GM18511 (cell line): ENCODE measurements at regions not wholly inside any gene's neighbourhood (a gene's known extent, or its start where the extent isn't known, plus 50 kb on each side); places are given as distances from the start of the nearest gene placed in this dataset.

ENCODE experiments used
- ATAC-seq: cut with Tn5 transposase; IDR thresholded peaks from one replicate; pipeline ENCODE4 v1.9.1; 2021; ENCODE audit warnings: mild to moderate bottlenecking, moderate library complexity; ENCODE audit not compliant: unreplicated experiment

GRCh38 chr15:62816342-62817069 lies 226.0 kb upstream of the TPM1 start:
- ATAC-seq, result no peak

- ATAC-seq, result no peak
Measured at GRCh38 chr15:62818691-62819090, 223.9 kb upstream of the TPM1 start.

- no peak for ATAC-seq
Measured at GRCh38 chr15:62821384-62822131, 221.0 kb upstream of the TPM1 start.

GRCh38 chr15:62822228-62822627 lies 220.3 kb upstream of the TPM1 start:
- no peak for ATAC-seq

GRCh38 chr15:62823561-62823960 lies 219.0 kb upstream of the TPM1 start:
- no peak for ATAC-seq

DNA sequence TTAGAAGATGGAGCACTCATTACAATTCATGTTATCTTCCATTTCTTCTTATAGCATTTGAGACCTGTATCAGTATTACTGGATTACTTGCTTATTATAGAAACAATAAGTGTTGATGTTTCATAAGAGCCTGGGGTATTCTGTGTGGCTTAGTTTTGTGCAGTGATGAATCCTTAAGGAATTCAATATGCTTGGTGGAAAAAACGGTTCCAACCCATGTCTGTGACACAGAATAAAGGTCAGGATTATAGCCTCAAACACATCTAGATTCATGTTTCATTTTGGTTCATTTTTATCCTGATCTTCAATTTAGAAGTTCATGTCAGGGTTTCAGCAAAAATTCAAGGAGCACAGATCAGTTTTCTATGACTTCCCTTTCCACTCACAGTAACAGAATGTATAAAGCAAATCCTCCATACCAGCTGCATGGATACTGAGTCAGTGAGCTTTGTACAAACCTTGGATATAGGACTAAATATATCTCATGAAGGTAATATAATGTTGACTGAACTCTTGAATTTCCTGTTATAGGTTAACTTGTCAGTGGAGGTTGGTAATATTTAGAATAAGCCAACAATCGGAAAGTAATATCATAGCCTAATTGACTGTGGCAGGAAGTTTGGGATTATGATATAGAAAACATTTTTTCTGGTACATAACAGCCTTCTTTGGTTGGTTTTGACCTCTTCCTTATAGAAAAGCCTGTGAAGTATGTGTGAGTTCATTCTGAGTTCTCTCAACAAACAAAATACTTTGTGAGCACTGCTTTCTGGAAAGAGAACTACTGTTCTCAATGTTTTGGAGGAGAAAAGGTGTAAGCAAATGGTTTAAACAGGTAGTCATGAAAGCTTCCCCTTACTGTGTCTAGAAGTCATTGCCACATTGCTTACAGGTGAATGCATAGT lies 218.2 kb upstream of the TPM1 start:
- no peak for ATAC-seq

DNA sequence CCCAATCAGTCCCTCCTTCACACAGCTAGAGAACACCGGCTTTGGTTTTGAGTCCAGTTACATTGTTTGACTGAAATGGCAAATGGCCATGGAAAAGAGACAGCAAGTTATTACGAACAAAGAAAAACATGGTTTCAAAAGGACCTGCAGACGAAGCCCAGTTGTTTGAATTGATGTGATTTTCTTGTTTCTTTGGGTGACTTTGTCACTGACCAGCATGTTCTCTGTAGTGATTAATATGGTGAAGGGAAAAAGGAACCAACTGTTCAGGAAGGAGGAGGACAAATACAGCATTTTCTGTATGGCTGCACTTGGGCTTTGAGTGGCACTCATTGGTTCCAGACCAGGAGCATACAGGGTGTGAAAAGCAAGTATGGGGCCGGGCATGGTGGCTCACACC lies 217.4 kb upstream of the TPM1 start:
- no peak for ATAC-seq

GRCh38 chr15:62826561-62826960 lies 216.0 kb upstream of the TPM1 start:
- ATAC-seq, result no peak

DNA sequence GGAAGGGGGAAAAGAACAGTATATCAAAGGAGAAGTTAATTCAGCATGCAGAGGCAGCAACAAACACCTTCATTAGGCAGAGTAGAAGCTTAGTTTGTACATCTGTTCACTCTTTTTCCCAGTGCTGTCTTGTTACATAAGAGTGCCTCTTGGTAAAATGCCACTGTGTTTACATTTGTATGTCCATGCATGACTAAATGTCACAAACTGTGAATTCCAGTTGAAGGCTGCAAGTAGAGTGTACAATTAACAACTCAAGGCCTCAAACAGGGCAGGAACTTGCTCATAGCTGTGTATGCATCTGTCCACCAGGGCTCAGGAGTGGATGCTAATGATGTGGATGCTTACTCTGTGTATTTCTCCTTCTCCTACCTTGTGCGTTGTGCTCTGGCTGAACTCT lies 214.2 kb upstream of the TPM1 start:
- no peak for ATAC-seq

DNA sequence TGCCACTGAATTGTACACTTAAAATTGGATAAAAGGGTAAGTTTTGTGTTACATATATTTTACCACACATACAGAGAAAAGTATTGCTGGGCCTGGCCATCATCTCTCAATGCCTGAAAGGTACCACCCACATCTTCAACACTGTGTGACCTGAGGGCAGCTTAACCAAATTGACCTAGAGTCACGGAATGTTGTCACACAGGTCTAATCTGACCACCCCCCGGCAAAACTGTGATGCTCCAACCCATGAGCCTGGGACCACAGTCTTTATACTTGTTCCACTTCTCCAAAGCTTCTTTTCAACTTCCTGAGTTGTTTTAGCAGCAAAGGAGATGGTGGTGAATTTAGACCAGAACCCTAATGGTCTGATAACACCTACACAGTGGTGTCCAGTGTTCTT lies 210.3 kb upstream of the TPM1 start:
- ATAC-seq, result no peak

DNA sequence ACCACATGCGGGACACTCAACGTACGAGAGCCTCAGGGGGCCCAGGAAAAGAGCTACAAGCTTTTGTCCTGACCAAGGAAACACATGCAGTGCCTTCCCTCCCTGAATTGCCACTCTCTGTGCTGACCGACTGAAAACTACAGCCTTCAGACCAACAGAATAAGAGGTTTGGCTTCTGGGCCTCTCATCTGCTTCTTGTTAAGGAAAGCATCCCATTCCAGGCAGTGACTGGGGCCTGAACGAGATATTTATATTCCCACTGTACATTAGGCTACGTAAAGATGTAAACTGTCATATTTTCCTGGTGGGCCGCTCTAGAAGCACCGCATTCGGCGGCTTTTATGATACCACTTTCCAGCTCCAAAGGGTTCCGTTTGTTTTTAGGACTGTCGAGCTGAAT lies 208.9 kb upstream of the TPM1 start:
- ATAC-seq, result no peak

DNA sequence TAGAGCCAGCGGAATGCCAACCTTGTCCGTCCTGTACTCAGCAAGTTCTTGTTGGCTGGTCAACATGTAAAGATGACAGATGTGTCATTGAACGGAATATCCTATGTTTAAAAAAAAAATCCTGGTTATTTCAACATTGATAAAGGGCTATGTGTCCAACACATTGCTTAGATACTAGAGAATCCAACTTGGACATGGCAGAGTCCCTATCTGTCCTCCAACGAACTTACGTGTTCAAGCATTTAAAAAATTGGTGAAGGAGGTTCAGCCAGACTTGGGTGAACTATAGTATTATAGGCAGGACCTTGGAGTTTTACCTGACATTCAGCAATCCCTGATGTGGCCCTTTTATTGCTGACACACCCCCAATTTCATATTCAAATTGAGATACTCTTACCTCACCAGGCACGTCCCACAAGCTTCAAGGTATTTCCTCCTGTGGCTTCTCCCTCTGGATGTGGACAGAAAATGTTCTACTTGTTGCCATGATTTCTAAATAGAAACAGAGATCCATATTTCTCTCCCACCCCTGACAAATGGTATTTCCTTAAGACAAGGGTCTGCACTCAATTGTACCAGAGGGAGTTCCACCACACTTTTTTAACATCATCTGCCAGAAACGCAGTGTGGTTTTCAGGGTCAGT lies 207.7 kb upstream of the TPM1 start:
- no peak for ATAC-seq

GRCh38 chr15:62835351-62835750 lies 207.2 kb upstream of the TPM1 start:
- ATAC-seq, result no peak

GRCh38 chr15:62835762-62836161 lies 206.8 kb upstream of the TPM1 start:
- ATAC-seq, result no peak

DNA sequence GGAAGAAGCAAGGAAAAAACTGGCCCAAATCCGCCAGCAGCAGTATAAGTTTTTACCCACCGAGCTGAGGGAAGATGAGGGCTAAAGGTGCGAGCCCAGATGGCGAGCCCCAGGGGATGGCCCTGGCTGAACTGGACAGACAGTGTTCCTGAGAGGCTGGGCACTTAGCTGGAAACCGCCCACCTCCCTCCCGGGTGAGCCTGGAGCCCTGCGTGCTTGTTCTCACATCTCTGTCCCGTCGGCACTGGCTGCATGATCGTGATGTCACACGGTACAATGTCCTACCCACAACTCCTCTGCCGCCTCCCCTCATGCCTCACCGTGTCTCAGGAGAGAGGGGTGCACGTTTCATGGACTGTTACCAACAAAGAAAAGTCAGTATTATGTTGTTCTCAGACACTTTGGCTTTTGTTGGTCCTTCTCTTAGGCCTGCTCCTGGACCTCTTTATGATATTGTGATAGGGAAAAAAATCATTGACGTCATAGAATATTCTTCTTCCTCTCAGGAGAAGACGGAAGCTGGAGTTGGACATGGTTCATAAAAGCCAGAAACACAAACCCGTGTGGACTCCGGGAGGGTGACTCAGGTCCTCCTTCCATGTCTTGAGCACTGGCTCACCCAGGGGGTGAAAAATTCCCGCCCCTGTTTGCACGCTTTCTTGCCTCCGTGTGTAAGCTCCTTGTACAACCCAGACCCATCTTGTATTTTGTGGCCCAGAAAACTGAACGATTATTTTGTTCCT lies 201.8 kb upstream of the TPM1 start:
- no peak for ATAC-seq

DNA sequence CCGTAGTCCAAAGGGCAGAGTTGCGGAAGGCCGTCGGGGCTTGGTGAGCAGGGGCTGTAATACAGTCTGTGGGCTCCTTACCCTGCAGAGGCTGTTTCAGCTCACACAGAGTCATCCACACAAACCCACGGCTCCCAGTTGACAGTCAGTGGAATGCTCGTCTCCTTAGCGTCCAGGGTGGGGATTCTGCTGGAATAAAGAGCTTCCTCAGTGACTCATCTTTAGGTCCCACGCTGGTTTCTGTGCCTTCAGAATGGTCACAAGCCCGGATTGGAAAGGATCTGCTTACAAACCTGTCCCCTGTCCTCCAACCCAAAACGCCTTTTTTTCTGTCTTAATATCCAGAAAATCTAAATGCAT lies 201.3 kb upstream of the TPM1 start:
- no peak for ATAC-seq

DNA sequence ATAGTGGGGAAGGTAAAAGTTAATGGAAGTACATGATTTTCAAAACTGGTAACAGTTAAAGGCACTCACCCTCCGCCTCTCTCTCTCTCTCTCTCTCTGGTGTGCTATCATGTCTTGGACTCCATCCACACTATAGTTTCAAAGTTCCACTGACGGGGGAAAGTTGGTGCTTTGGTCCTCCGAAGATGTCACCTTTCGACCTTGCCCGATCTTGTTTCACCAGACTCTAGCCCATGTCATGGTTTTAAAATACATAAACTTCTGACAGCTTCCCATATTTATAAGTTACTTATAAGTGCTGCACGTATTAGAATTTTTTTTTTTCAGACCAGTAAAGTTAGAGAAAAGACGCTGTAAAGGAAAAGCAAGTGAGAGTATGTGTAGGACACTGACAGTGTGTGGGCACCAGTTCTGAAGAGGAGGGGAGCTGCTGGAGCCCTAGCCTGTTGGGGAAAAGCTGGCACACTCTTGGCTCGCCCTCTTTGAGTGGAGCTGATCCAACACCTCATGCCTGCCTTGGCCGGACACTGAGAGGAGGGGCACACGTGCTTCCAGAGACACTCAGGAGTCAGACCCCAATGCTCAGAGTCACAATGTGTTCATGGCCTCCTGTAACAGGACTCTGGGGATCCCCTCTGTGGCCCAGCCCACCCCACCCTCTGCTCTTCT lies 200.5 kb upstream of the TPM1 start:
- ATAC-seq, result no peak

DNA sequence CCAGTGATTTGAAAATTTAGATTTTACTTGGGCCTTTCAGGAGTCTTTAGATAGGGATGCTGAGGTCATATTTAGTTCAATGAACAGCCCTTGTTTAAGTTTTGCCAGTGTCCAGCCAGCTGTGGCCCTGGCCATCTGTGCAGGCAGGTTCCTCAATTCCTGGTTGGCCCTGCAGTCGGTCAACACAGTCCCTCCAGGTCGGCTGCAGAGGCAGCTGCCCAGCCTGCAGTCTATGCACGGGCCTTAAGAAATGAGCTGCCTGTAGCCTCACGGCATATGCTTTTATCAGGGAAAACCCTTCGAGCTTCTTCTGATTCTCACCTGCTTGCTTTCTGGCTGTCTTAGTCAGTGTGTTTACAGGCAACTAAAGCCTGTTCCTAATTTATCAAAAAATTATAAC lies 199.2 kb upstream of the TPM1 start:
- ATAC-seq, result no peak

- ATAC-seq, result no peak
Measured at GRCh38 chr15:62844564-62845240, 197.8 kb upstream of the TPM1 start.
